SJCRH30 (cell line): ENCODE measurements at regions not wholly inside any gene's neighbourhood (a gene's known extent, or its start where the extent isn't known, plus 50 kb on each side); places are given as distances from the start of the nearest gene placed in this dataset.

ENCODE experiments used
- DNase-seq, 2 experiments: peaks; one replicate each; pipeline ENCODE4 v3.0.0-alpha.2; 2015 to 2020
- H3K27ac ChIP-seq: fragments of 250-450 bp; sonication (Bioruptor Pico); 2 replicates; pipeline ENCODE4 v1.5.1; 2020; ENCODE audit warnings: mild to moderate bottlenecking, moderate library complexity
- H3K27me3 ChIP-seq: fragments of 250-450 bp; sonication (Bioruptor Pico); 2 replicates; pipeline ENCODE4 v1.5.1; 2020; ENCODE audit warnings: mild to moderate bottlenecking, moderate library complexity
- H3K36me3 ChIP-seq: fragments of 250-450 bp; sonication (Bioruptor Pico); 2 replicates; pipeline ENCODE4 v1.5.1; 2020; ENCODE audit warnings: mild to moderate bottlenecking, moderate library complexity
- H3K4me1 ChIP-seq: fragments of 250-450 bp; sonication (Bioruptor Pico); 2 replicates; pipeline ENCODE4 v1.5.1; 2020; ENCODE audit warnings: mild to moderate bottlenecking, moderate library complexity
- H3K4me3 ChIP-seq: fragments of 250-450 bp; sonication (Bioruptor Pico); 2 replicates; pipeline ENCODE4 v1.5.1; 2020; ENCODE audit warnings: mild to moderate bottlenecking, moderate library complexity
- H3K9me3 ChIP-seq: fragments of 250-450 bp; sonication (Bioruptor Pico); replicated peaks from 2 replicates; pipeline ENCODE4 v1.5.1; 2020; ENCODE audit warnings: mild to moderate bottlenecking, moderate library complexity

GRCh38 chr11:119894916-119895315 is 165.9 kb upstream of the NECTIN1 start:
- Histone ChIP-seq H3K4me3 (no peak overlapping the region), H3K4me1 (no peaks in the 10 kb centered on the region), H3K36me3 (no peaks in the 10 kb centered on the region), H3K27ac (no peak overlapping the region), H3K27me3 (no peaks in the 10 kb centered on the region), H3K9me3 (no peaks in the 10 kb centered on the region)
- DNase-seq, result no peak

DNA sequence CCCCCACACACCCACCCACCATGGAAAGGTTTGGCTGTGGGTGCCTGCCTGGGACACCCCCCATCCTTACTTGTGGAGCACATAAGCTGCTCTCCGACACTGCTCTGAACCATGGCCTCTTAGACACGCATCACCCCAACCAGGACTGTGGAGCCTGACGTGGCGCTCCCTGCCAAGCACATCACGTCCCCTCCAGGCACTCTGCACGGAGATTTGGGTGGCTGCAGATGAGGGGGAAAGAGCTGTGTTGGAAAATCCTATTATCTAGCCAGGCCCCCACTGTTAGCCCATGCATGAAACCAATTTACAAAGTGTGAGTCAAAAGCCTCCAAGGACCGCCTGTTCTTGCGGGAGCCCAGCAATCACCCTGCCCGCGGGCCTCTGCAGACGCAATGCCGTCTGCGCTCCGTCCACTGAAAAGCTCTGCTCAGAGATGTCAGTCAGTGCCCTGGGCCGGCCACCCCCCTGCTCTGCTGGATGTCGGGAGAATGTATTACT is 163.4 kb upstream of the NECTIN1 start:
- Histone ChIP-seq H3K36me3 (no peaks in the 10 kb centered on the region), H3K4me3 (no peak overlapping the region), H3K27me3 (no peaks in the 10 kb centered on the region), H3K4me1 (no peaks in the 10 kb centered on the region), H3K27ac (no peak overlapping the region), H3K9me3 (no peaks in the 10 kb centered on the region)
- no peak for DNase-seq

GRCh38 chr11:119891055-119891768 is 162.2 kb upstream of the NECTIN1 start:
- Histone ChIP-seq H3K27ac (no peak overlapping the region), H3K36me3 (no peaks in the 10 kb centered on the region), H3K27me3 (no peaks in the 10 kb centered on the region), H3K9me3 (no peaks in the 10 kb centered on the region), H3K4me3 (no peak overlapping the region), H3K4me1 (no peaks in the 10 kb centered on the region)
- no peak for DNase-seq

DNA sequence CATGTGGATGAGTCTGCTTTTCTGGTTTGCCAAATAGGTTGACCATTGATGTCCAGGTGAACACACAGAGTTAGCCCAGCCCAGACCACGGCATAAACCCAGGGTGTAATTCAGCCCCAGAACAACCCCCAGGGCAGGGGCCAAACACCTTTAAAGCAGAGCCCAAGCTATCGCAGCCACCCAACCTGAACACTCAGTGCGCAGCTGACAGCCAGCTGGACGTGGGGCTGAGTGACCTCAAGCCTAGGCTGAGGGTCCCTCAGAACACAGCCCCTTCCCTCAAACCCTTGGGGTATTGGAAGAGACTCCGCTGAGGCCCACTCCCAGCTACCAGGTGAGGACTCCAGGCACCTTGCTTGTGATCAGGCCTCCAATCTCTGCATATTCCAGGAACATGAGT is 161.5 kb upstream of the NECTIN1 start:
- no peaks in the 10 kb centered on the region for H3K27me3 ChIP-seq

GRCh38 chr11:119889728-119890280 is 160.8 kb upstream of the NECTIN1 start:
- no peak overlapping the region for H3K27ac ChIP-seq
- no peaks in the 10 kb centered on the region for H3K4me1 ChIP-seq
- DNase-seq, result no peak
- no peaks in the 10 kb centered on the region for H3K9me3 ChIP-seq
- H3K27me3 ChIP-seq, result no peaks in the 10 kb centered on the region
- H3K4me3 ChIP-seq, result no peak overlapping the region
- H3K36me3 ChIP-seq, result no peaks in the 10 kb centered on the region

More for the DNA sequence above, 161.5 kb upstream of the NECTIN1 start:
- Histone ChIP-seq H3K4me3 (no peak overlapping the region), H3K27ac (no peak overlapping the region), H3K9me3 (no peaks in the 10 kb centered on the region), H3K4me1 (no peaks in the 10 kb centered on the region), H3K36me3 (no peaks in the 10 kb centered on the region)
- no peak for DNase-seq

- Histone ChIP-seq H3K27ac (no peak overlapping the region), H3K27me3 (no peaks in the 10 kb centered on the region), H3K4me1 (no peaks in the 10 kb centered on the region)
Measured at GRCh38 chr11:119889111-119889510, 160.1 kb upstream of the NECTIN1 start.

DNA sequence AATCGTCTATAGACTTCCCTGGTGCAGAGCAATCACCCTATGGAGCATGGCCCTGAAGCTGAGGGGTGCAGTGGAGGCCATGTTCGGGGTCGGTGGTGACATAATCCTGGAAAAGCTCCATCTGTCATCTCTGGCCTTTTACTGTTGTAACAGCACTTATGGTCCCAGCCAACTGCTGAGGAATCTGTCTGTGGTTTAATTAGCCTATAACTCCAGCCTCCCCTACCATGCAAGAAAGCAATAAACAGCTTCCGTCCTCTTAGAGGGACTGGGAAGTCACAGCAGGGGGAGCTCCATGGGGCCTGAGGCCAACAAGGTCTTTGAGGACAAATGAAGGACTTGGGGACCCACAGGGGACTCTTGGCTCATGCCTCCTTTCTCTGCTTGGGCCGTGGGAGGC is 159.1 kb upstream of the NECTIN1 start:
- Histone ChIP-seq H3K27ac (no peak overlapping the region), H3K27me3 (no peaks in the 10 kb centered on the region), H3K9me3 (no peaks in the 10 kb centered on the region), H3K4me1 (peaks cover under 1% of the 10 kb centered on the region; the same call in 1 of the 2 replicates), H3K4me3 (no peak overlapping the region), H3K36me3 (no peaks in the 10 kb centered on the region)
- DNase-seq, result peak; percentile 14 to 48

More at GRCh38 chr11:119889111-119889510, 160.1 kb upstream of the NECTIN1 start:
- Histone ChIP-seq H3K9me3 (no peaks in the 10 kb centered on the region), H3K36me3 (no peaks in the 10 kb centered on the region), H3K4me3 (no peak overlapping the region)
- DNase-seq, result no peak

DNA sequence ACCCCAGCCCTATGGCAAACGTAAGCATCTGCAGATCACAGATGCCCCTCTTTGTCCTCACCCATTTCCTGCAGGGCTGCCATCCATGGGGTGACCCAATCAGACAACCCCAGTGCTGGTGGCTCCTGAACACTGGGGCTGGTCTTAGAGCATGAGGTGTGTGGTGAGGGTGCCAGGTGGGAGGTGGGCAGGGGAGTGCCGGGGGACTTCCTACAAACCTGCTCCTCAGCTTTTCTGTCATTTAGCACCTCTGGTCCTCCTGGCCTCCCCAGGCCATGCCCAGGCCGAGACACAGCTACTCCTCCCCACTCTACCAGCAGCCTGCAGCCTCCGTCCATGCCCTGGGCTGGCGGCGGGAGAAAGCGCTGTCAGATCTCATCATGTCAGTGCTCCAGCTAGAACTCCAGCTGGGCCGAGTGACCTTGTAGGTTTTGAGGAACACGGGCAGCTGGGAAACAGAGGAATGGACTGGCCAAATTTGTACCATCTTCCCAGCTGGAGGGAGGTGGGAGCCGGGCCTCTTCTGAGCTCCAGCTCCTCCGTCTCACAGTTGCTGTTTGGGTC is 157.7 kb upstream of the NECTIN1 start:
- H3K4me1 ChIP-seq, result peaks cover 14% of the 10 kb centered on the region
- H3K36me3 ChIP-seq, result no peaks in the 10 kb centered on the region
- no peak overlapping the region for H3K4me3 ChIP-seq
- no peaks in the 10 kb centered on the region for H3K27me3 ChIP-seq
- H3K27ac ChIP-seq, result no peak overlapping the region
- no peaks in the 10 kb centered on the region for H3K9me3 ChIP-seq
- DNase-seq, result no peak

GRCh38 chr11:119885861-119886567 is 157.0 kb upstream of the NECTIN1 start:
- no peaks in the 10 kb centered on the region for H3K27me3 ChIP-seq
- no peak for DNase-seq
- no peak overlapping the region for H3K4me3 ChIP-seq
- H3K4me1 ChIP-seq, result peaks cover 16% of the 10 kb centered on the region
- no peaks in the 10 kb centered on the region for H3K36me3 ChIP-seq
- no peak overlapping the region for H3K27ac ChIP-seq
- H3K9me3 ChIP-seq, result no peaks in the 10 kb centered on the region

GRCh38 chr11:119885067-119885466 is 156.1 kb upstream of the NECTIN1 start:
- DNase-seq, result no peak
- Histone ChIP-seq H3K27ac (no peak overlapping the region), H3K9me3 (no peaks in the 10 kb centered on the region), H3K36me3 (no peaks in the 10 kb centered on the region), H3K4me1 (peaks cover 16% of the 10 kb centered on the region), H3K4me3 (no peak overlapping the region), H3K27me3 (no peaks in the 10 kb centered on the region)

- Histone ChIP-seq H3K4me3 (no peak overlapping the region), H3K4me1 (peaks cover 16% of the 10 kb centered on the region), H3K9me3 (no peaks in the 10 kb centered on the region), H3K27me3 (no peaks in the 10 kb centered on the region), H3K27ac (peak overlapping the region; percentile 53), H3K36me3 (no peaks in the 10 kb centered on the region)
- DNase-seq, result peak; percentile 68 to 82
Measured at GRCh38 chr11:119882316-119882715, 153.3 kb upstream of the NECTIN1 start.

- Histone ChIP-seq H3K4me3 (no peak overlapping the region), H3K27ac (no peak overlapping the region), H3K9me3 (no peaks in the 10 kb centered on the region), H3K36me3 (no peaks in the 10 kb centered on the region), H3K27me3 (no peaks in the 10 kb centered on the region), H3K4me1 (peaks cover 16% of the 10 kb centered on the region)
- no peak for DNase-seq
Measured at GRCh38 chr11:119880873-119881272, 151.9 kb upstream of the NECTIN1 start.

DNA sequence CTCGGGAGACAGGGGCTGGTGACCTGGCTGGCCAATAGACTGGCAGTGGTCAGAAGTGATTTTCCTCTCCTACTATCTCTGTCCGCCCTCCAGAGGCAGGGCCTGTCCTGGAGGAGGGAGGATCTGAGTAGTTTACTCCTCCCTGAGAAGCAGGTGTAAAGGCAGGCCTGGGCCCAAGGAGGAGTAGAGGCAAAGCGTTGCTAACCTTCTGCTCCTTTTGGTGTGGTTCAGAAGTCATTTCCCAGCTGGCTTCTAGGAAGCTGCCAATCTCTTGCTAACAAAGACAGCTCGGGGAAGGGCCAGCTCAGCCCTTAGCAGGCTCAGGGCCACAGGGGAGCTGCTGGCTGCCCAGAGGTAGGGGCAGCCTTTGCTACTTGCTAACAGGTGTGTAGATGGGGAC is 151.1 kb upstream of the NECTIN1 start:
- no peak for DNase-seq
- no peaks in the 10 kb centered on the region for H3K36me3 ChIP-seq
- no peaks in the 10 kb centered on the region for H3K9me3 ChIP-seq
- no peak overlapping the region for H3K4me3 ChIP-seq
- peaks cover 16% of the 10 kb centered on the region for H3K4me1 ChIP-seq
- no peaks in the 10 kb centered on the region for H3K27me3 ChIP-seq
- no peak overlapping the region for H3K27ac ChIP-seq

- H3K4me1 ChIP-seq, result peaks cover 16% of the 10 kb centered on the region
- H3K27ac ChIP-seq, result no peak overlapping the region
- H3K36me3 ChIP-seq, result no peaks in the 10 kb centered on the region
- H3K9me3 ChIP-seq, result no peaks in the 10 kb centered on the region
- no peak overlapping the region for H3K4me3 ChIP-seq
- H3K27me3 ChIP-seq, result no peaks in the 10 kb centered on the region
- DNase-seq, result no peak
Measured at GRCh38 chr11:119878990-119879389, 150.0 kb upstream of the NECTIN1 start.

DNA sequence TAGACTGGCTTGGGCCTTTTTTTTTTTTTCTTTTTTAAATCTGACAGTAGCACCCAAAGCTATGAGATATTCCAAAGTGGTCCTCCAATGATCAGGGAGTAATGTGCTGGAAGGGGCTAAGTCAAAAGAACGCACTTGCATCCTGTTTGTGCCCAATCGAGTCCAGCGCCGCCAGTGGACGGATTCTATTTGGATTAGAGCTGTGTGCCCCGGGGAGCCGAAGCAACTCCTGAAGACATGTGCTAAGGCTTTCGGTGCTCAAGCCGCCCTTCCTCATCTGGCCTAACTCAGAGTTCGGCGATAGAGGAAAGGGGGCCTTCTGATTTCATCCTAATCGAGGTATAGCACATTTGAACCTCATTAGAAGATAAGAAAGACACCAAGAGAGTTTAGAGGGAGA is 147.8 kb upstream of the NECTIN1 start:
- Histone ChIP-seq H3K27ac (no peak overlapping the region), H3K4me1 (peaks cover 2% of the 10 kb centered on the region), H3K9me3 (no peaks in the 10 kb centered on the region), H3K27me3 (no peaks in the 10 kb centered on the region), H3K36me3 (no peaks in the 10 kb centered on the region), H3K4me3 (no peak overlapping the region)
- DNase-seq, result no peak
